Astrocyte (in vitro differentiated cells and primary cell): ENCODE measurements at regions not wholly inside any gene's neighbourhood (a gene's known extent, or its start where the extent isn't known, plus 50 kb on each side); places are given as distances from the start of the nearest gene placed in this dataset.

ENCODE experiments used
- EZH2 ChIP-seq: IDR thresholded peaks from 2 replicates; pipeline ENCODE4 v1.6.1; 2012; ENCODE audit warnings: mild to moderate bottlenecking, low read length, inconsistent platforms; ENCODE audit not compliant: insufficient read depth
- TF ChIP-seq, protein P1 (sequence below): IDR thresholded peaks from 2 replicates; pipeline ENCODE4 v1.5.1; 2011; ENCODE audit warnings: low read depth, mild to moderate bottlenecking, inconsistent platforms, low read length, moderate library complexity; ENCODE audit not compliant: insufficient read depth

DNA sequence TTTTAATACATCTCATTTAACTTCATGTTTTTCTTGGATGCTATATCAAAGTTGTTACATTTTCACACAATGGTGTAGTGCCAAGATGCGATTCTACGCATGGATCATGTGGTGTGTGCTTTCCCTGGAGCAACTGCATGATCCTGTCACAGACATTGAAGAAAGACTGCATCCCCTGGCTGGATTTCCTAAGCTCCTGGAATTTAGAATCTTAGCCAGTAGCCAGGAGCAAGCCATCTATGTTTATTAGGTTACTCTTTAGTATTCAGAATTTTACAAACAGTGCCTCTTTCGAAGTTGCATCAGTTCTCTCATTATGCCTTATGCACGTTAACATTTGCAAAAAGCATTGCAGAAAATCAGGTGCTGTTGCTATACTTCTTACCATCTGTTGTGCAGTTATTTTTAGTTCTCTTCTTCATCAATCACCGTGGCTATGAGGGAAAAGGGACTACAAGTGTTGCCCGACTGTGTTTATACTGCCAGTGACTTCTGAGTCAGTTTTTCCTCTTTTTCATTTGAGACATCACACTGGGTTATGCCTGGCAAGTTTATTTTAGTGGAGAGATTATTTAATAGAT is 584.2 kb downstream of the BCKDHB start:
- TF ChIP-seq, protein P1, sequence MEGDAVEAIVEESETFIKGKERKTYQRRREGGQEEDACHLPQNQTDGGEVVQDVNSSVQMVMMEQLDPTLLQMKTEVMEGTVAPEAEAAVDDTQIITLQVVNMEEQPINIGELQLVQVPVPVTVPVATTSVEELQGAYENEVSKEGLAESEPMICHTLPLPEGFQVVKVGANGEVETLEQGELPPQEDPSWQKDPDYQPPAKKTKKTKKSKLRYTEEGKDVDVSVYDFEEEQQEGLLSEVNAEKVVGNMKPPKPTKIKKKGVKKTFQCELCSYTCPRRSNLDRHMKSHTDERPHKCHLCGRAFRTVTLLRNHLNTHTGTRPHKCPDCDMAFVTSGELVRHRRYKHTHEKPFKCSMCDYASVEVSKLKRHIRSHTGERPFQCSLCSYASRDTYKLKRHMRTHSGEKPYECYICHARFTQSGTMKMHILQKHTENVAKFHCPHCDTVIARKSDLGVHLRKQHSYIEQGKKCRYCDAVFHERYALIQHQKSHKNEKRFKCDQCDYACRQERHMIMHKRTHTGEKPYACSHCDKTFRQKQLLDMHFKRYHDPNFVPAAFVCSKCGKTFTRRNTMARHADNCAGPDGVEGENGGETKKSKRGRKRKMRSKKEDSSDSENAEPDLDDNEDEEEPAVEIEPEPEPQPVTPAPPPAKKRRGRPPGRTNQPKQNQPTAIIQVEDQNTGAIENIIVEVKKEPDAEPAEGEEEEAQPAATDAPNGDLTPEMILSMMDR: no peak
- TF ChIP-seq EZH2: no peak
